ENCODE measurements at regions not wholly inside any gene's neighbourhood (a gene's known extent, or its start where the extent isn't known, plus 50 kb on each side); places are given as distances from the start of the nearest gene placed in this dataset.

- TF ChIP-seq CTCF (IDR thresholded peaks at IDR 0.05; ENCODE audit: control extremely low read depth, extremely low read depth): no peak
- ATAC-seq (ENCODE audit: insufficient read depth, low FRiP score) (no peak), DNase-seq (no peak)
- no peak overlapping the region for H3K27ac ChIP-seq (ENCODE audit: low read depth in 1 of 2, low read length in 1 of 2)
- H3K27me3 ChIP-seq (ENCODE audit: control insufficient read depth in 3 of 3, insufficient read depth in 3 of 3, low read length in 2 of 3): no peaks in the 10 kb centered on the region
- H3K36me3 ChIP-seq (ENCODE audit: control insufficient read depth in 4 of 4, insufficient read depth in 4 of 4, low read length in 4 of 4): no peaks in the 10 kb centered on the region
- H3K4me1 ChIP-seq (ENCODE audit: control insufficient read depth in 5 of 5, insufficient read depth in 5 of 5, low read length in 5 of 5): no peaks in the 10 kb centered on the region
- no peak overlapping the region for H3K4me3 ChIP-seq
- no peaks in the 10 kb centered on the region for H3K9me3 ChIP-seq (ENCODE audit: control insufficient read depth in 4 of 4, insufficient read depth in 3 of 4, low read length in 3 of 4)
- no peak overlapping the region for H3K9ac ChIP-seq (ENCODE audit: insufficient read depth in 1 of 2, low read length in 2 of 2)
- WGBS, 2 donors: 67 to 84% methylated on average over 1 of the region's 1 CpG
Observed at GRCh38 chr7:85850381-85850780, 663.5 kb upstream of the SEMA3D start.

- H3K36me3 ChIP-seq (ENCODE audit: control insufficient read depth in 4 of 4, insufficient read depth in 4 of 4, low read length in 4 of 4): no peaks in the 10 kb centered on the region
- no peaks in the 10 kb centered on the region for H3K27me3 ChIP-seq (ENCODE audit: control insufficient read depth in 3 of 3, insufficient read depth in 3 of 3, low read length in 2 of 3)
- H3K9ac ChIP-seq (ENCODE audit: insufficient read depth in 1 of 2, low read length in 2 of 2): peak overlapping the region in 1 of 2 donors; percentile 67
- 56 to 74% methylated on average over 6 of the region's 6 CpGs for WGBS, 2 donors
- peaks cover 0 to 1% (median 0%) of the 10 kb centered on the region in 4 donors for H3K9me3 ChIP-seq (ENCODE audit: control insufficient read depth in 4 of 4, insufficient read depth in 3 of 4, low read length in 3 of 4)
- TF ChIP-seq CTCF (IDR thresholded peaks at IDR 0.05; ENCODE audit: control extremely low read depth, extremely low read depth): no peak
- H3K27ac ChIP-seq (ENCODE audit: low read depth in 1 of 2, low read length in 1 of 2): no peak overlapping the region
- DNase-seq (peak; percentile 33 to 89 (median 86)), ATAC-seq (ENCODE audit: insufficient read depth, low FRiP score) (no peak)
- no peak overlapping the region for H3K4me3 ChIP-seq
- H3K4me1 ChIP-seq (ENCODE audit: control insufficient read depth in 5 of 5, insufficient read depth in 5 of 5, low read length in 5 of 5): peaks cover 0 to 11% (median 0%) of the 10 kb centered on the region in 5 donors
Observed at GRCh38 chr7:85840554-85840953, 653.7 kb upstream of the SEMA3D start.

- no peaks in the 10 kb centered on the region for H3K9me3 ChIP-seq (ENCODE audit: control insufficient read depth in 4 of 4, insufficient read depth in 3 of 4, low read length in 3 of 4)
- no peaks in the 10 kb centered on the region for H3K27me3 ChIP-seq (ENCODE audit: control insufficient read depth in 3 of 3, insufficient read depth in 3 of 3, low read length in 2 of 3)
- TF ChIP-seq CTCF (IDR thresholded peaks at IDR 0.05; ENCODE audit: control extremely low read depth, extremely low read depth): no peak
- H3K36me3 ChIP-seq (ENCODE audit: control insufficient read depth in 4 of 4, insufficient read depth in 4 of 4, low read length in 4 of 4): no peaks in the 10 kb centered on the region
- no peak overlapping the region for H3K4me3 ChIP-seq
- H3K9ac ChIP-seq (ENCODE audit: insufficient read depth in 1 of 2, low read length in 2 of 2): no peak overlapping the region
- WGBS, 2 donors: 64 to 81% methylated on average over 3 of the region's 3 CpGs
- DNase-seq (peak in 2 of 3 donors; percentile 56 to 75), ATAC-seq (ENCODE audit: insufficient read depth, low FRiP score) (no peak)
- no peak overlapping the region for H3K27ac ChIP-seq (ENCODE audit: low read depth in 1 of 2, low read length in 1 of 2)
- peaks cover 0 to 26% (median 0%) of the 10 kb centered on the region in 5 donors for H3K4me1 ChIP-seq (ENCODE audit: control insufficient read depth in 5 of 5, insufficient read depth in 5 of 5, low read length in 5 of 5)
Observed at GRCh38 chr7:85833066-85833465, 646.2 kb upstream of the SEMA3D start.

- H3K9me3 ChIP-seq (ENCODE audit: control insufficient read depth in 4 of 4, insufficient read depth in 3 of 4, low read length in 3 of 4): no peaks in the 10 kb centered on the region
- no peak for TF ChIP-seq CTCF (IDR thresholded peaks at IDR 0.05; ENCODE audit: control extremely low read depth, extremely low read depth)
- H3K27me3 ChIP-seq (ENCODE audit: control insufficient read depth in 3 of 3, insufficient read depth in 3 of 3, low read length in 2 of 3): no peaks in the 10 kb centered on the region
- no peak overlapping the region for H3K27ac ChIP-seq (ENCODE audit: low read depth in 1 of 2, low read length in 1 of 2)
- ATAC-seq (ENCODE audit: insufficient read depth, low FRiP score): no peak
- H3K4me1 ChIP-seq (ENCODE audit: control insufficient read depth in 5 of 5, insufficient read depth in 5 of 5, low read length in 5 of 5): peaks cover 0 to 26% (median 0%) of the 10 kb centered on the region in 5 donors
- H3K4me3 ChIP-seq: no peak overlapping the region
- DNase-seq: no peak
- 51 to 76% methylated on average over 1 of the region's 1 CpG for WGBS, 2 donors
- H3K36me3 ChIP-seq (ENCODE audit: control insufficient read depth in 4 of 4, insufficient read depth in 4 of 4, low read length in 4 of 4): no peaks in the 10 kb centered on the region
- peak overlapping the region in 1 of 2 donors; percentile 0 for H3K9ac ChIP-seq (ENCODE audit: insufficient read depth in 1 of 2, low read length in 2 of 2)
Observed at GRCh38 chr7:85830982-85831381, 644.1 kb upstream of the SEMA3D start.
